ENCODE measurements at regions not wholly inside any gene's neighbourhood (a gene's known extent, or its start where the extent isn't known, plus 50 kb on each side); places are given as distances from the start of the nearest gene placed in this dataset.
"Not testable (repeated sequence)": the region's sequence is repeated elsewhere in the genome, so short reads cannot be mapped to it uniquely, and the experiment has no call there.

- H3K27ac ChIP-seq: no peak overlapping the region
- H3K4me3 ChIP-seq: no peak overlapping the region
- H3K4me1 ChIP-seq (ENCODE audit: control insufficient read depth in 1 of 2, low read depth in 2 of 2): no peaks in the 10 kb centered on the region
- no peaks in the 10 kb centered on the region for H3K36me3 ChIP-seq
- no peaks in the 10 kb centered on the region for H3K27me3 ChIP-seq (replicated peaks; ENCODE audit: insufficient read depth)
- no peak for TF ChIP-seq CTCF (IDR thresholded peaks at IDR 0.05)
- ATAC-seq (ENCODE audit: insufficient number of reproducible peaks, low FRiP score, low read depth) (no peak), DNase-seq (ENCODE audit: low spot score) (no peak)
- no peaks in the 10 kb centered on the region for H3K9me3 ChIP-seq
Measured at GRCh38 chr3:103516950-103517349, 1082.1 kb downstream of the ZPLD1 start.

GRCh38 chr3:103531327-103531726 is 1096.5 kb downstream of the ZPLD1 start:
- H3K27ac ChIP-seq; DNase-seq (ENCODE audit: low spot score); H3K4me3 ChIP-seq; H3K27me3 ChIP-seq (replicated peaks; ENCODE audit: insufficient read depth); H3K36me3 ChIP-seq; H3K9me3 ChIP-seq; ATAC-seq (ENCODE audit: insufficient number of reproducible peaks, low FRiP score, low read depth); H3K4me1 ChIP-seq (ENCODE audit: control insufficient read depth in 1 of 2, low read depth in 2 of 2): not testable (repeated sequence)

DNA sequence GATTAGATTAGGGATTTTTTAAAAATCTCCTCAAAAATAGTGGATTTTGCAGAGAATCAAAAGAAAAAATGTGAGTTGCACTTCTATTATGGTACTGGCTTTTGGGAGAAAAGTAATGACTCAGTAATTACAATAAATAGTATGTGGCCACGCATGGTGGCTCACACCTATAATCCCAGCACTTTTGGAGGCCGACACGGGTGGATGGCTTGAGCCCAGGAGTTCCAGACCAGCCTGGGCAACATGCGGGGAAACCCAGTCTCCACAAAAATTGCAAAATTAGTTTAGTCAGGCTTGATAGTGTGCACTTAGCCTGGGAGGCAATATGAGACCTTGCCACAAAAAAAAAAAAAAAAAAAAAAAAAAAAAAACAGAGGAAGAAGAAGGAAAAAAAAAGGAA is 1098.2 kb downstream of the ZPLD1 start:
- Histone ChIP-seq H3K4me3 (no peak overlapping the region), H3K27me3 (replicated peaks; ENCODE audit: insufficient read depth) (no peaks in the 10 kb centered on the region), H3K4me1 (ENCODE audit: control insufficient read depth in 1 of 2, low read depth in 2 of 2) (no peaks in the 10 kb centered on the region), H3K27ac (no peak overlapping the region), H3K9me3 (no peaks in the 10 kb centered on the region), H3K36me3 (no peaks in the 10 kb centered on the region)
- DNase-seq (ENCODE audit: low spot score): no peak
- no peak for ATAC-seq (ENCODE audit: insufficient number of reproducible peaks, low FRiP score, low read depth)
- no peak for TF ChIP-seq CTCF (IDR thresholded peaks at IDR 0.05)

GRCh38 chr3:103554451-103554850 is 1119.6 kb downstream of the ZPLD1 start:
- Histone ChIP-seq H3K4me1 (ENCODE audit: control insufficient read depth in 1 of 2, low read depth in 2 of 2) (no peaks in the 10 kb centered on the region), H3K9me3 (no peaks in the 10 kb centered on the region), H3K27ac (no peak overlapping the region), H3K27me3 (replicated peaks; ENCODE audit: insufficient read depth) (no peaks in the 10 kb centered on the region), H3K4me3 (no peak overlapping the region), H3K36me3 (no peaks in the 10 kb centered on the region)
- DNase-seq (ENCODE audit: low spot score) (no peak), ATAC-seq (ENCODE audit: insufficient number of reproducible peaks, low FRiP score, low read depth) (no peak)
- TF ChIP-seq CTCF (IDR thresholded peaks at IDR 0.05): no peak

GRCh38 chr3:103564116-103564515 is 1129.3 kb downstream of the ZPLD1 start:
- H3K36me3 ChIP-seq; H3K4me1 ChIP-seq (ENCODE audit: control insufficient read depth in 1 of 2, low read depth in 2 of 2); H3K27me3 ChIP-seq (replicated peaks; ENCODE audit: insufficient read depth); H3K27ac ChIP-seq; DNase-seq (ENCODE audit: low spot score); H3K9me3 ChIP-seq; ATAC-seq (ENCODE audit: insufficient number of reproducible peaks, low FRiP score, low read depth); H3K4me3 ChIP-seq: not testable (repeated sequence)

GRCh38 chr3:103585809-103586208 is 1151.0 kb downstream of the ZPLD1 start:
- Histone ChIP-seq H3K9me3 (no peaks in the 10 kb centered on the region), H3K4me1 (ENCODE audit: control insufficient read depth in 1 of 2, low read depth in 2 of 2) (no peaks in the 10 kb centered on the region), H3K27me3 (replicated peaks; ENCODE audit: insufficient read depth) (no peaks in the 10 kb centered on the region), H3K4me3 (no peak overlapping the region), H3K36me3 (no peaks in the 10 kb centered on the region), H3K27ac (no peak overlapping the region)
- no peak for ATAC-seq (ENCODE audit: insufficient number of reproducible peaks, low FRiP score, low read depth)
- TF ChIP-seq CTCF (IDR thresholded peaks at IDR 0.05): no peak
- DNase-seq (ENCODE audit: low spot score): no peak

Data from thoracic aorta (tissue), 2 donors.